IPS-18a (cell line): ENCODE measurements at regions not wholly inside any gene's neighbourhood (a gene's known extent, or its start where the extent isn't known, plus 50 kb on each side); places are given as distances from the start of the nearest gene placed in this dataset.

Source experiments
- H3K27ac ChIP-seq: one replicate; pipeline ENCODE4 v1.5.1; 2013; ENCODE audit warnings: low read length
- H3K27me3 ChIP-seq: one replicate; pipeline ENCODE4 v1.6.1; 2013; ENCODE audit warnings: mild to moderate bottlenecking, low read length; ENCODE audit not compliant: control insufficient read depth, insufficient read depth
- H3K36me3 ChIP-seq: one replicate; pipeline ENCODE4 v1.6.1; 2013; ENCODE audit warnings: low read depth, low read length; ENCODE audit not compliant: control insufficient read depth
- H3K4me1 ChIP-seq: one replicate; pipeline ENCODE4 v1.6.1; 2013; ENCODE audit warnings: low read depth, low read length; ENCODE audit not compliant: control insufficient read depth
- H3K4me3 ChIP-seq: one replicate; pipeline ENCODE4 v1.5.1; 2013; ENCODE audit warnings: low read length
- H3K9ac ChIP-seq: one replicate; pipeline ENCODE4 v1.6.1; 2013; ENCODE audit warnings: mild to moderate bottlenecking, low read length, moderate library complexity
- H3K9me3 ChIP-seq: one replicate; pipeline ENCODE4 v1.6.1; 2013; ENCODE audit warnings: low read depth, low read length; ENCODE audit not compliant: control insufficient read depth

GRCh38 chr2:209314653-209315052 lies 109.2 kb upstream of the MAP2 start:
- Histone ChIP-seq H3K27ac (no peak overlapping the region), H3K36me3 (peaks cover 15% of the 10 kb centered on the region), H3K4me3 (no peak overlapping the region), H3K9me3 (no peaks in the 10 kb centered on the region), H3K4me1 (peaks cover 3% of the 10 kb centered on the region), H3K27me3 (no peaks in the 10 kb centered on the region), H3K9ac (no peak overlapping the region)

GRCh38 chr2:209316141-209316540 lies 107.7 kb upstream of the MAP2 start:
- H3K27ac ChIP-seq: no peak overlapping the region
- H3K9ac ChIP-seq: no peak overlapping the region
- peaks cover 6% of the 10 kb centered on the region for H3K36me3 ChIP-seq
- H3K4me1 ChIP-seq: peaks cover 3% of the 10 kb centered on the region
- H3K4me3 ChIP-seq: no peak overlapping the region
- H3K9me3 ChIP-seq: no peaks in the 10 kb centered on the region
- no peaks in the 10 kb centered on the region for H3K27me3 ChIP-seq

GRCh38 chr2:209321076-209321475 lies 102.8 kb upstream of the MAP2 start:
- Histone ChIP-seq H3K36me3 (peaks cover 6% of the 10 kb centered on the region), H3K9ac (no peak overlapping the region), H3K27ac (no peak overlapping the region), H3K9me3 (no peaks in the 10 kb centered on the region), H3K4me3 (no peak overlapping the region), H3K4me1 (peaks cover 6% of the 10 kb centered on the region), H3K27me3 (no peaks in the 10 kb centered on the region)

- no peak overlapping the region for H3K27ac ChIP-seq
- peaks cover 5% of the 10 kb centered on the region for H3K36me3 ChIP-seq
- H3K9me3 ChIP-seq: no peaks in the 10 kb centered on the region
- no peaks in the 10 kb centered on the region for H3K27me3 ChIP-seq
- H3K4me1 ChIP-seq: peaks cover 6% of the 10 kb centered on the region
- H3K9ac ChIP-seq: no peak overlapping the region
- no peak overlapping the region for H3K4me3 ChIP-seq
Observed at GRCh38 chr2:209321581-209321980, 102.3 kb upstream of the MAP2 start.

GRCh38 chr2:209322041-209322440 lies 101.8 kb upstream of the MAP2 start:
- no peaks in the 10 kb centered on the region for H3K9me3 ChIP-seq
- peaks cover under 1% of the 10 kb centered on the region for H3K36me3 ChIP-seq
- H3K27me3 ChIP-seq: no peaks in the 10 kb centered on the region
- no peak overlapping the region for H3K27ac ChIP-seq
- peaks cover 6% of the 10 kb centered on the region for H3K4me1 ChIP-seq
- no peak overlapping the region for H3K9ac ChIP-seq
- no peak overlapping the region for H3K4me3 ChIP-seq

GRCh38 chr2:209322905-209323512 lies 100.8 kb upstream of the MAP2 start:
- H3K9me3 ChIP-seq: no peaks in the 10 kb centered on the region
- H3K27ac ChIP-seq: no peak overlapping the region
- H3K9ac ChIP-seq: no peak overlapping the region
- no peak overlapping the region for H3K4me3 ChIP-seq
- no peaks in the 10 kb centered on the region for H3K36me3 ChIP-seq
- H3K4me1 ChIP-seq: peaks cover 6% of the 10 kb centered on the region
- no peaks in the 10 kb centered on the region for H3K27me3 ChIP-seq

GRCh38 chr2:209323738-209324137 lies 100.1 kb upstream of the MAP2 start:
- no peak overlapping the region for H3K4me3 ChIP-seq
- H3K9me3 ChIP-seq: no peaks in the 10 kb centered on the region
- no peaks in the 10 kb centered on the region for H3K36me3 ChIP-seq
- H3K27ac ChIP-seq: no peak overlapping the region
- no peak overlapping the region for H3K9ac ChIP-seq
- H3K27me3 ChIP-seq: no peaks in the 10 kb centered on the region
- H3K4me1 ChIP-seq: peaks cover 6% of the 10 kb centered on the region

GRCh38 chr2:209324281-209324680 lies 99.6 kb upstream of the MAP2 start:
- H3K27me3 ChIP-seq: no peaks in the 10 kb centered on the region
- H3K9me3 ChIP-seq: no peaks in the 10 kb centered on the region
- H3K36me3 ChIP-seq: no peaks in the 10 kb centered on the region
- H3K9ac ChIP-seq: no peak overlapping the region
- H3K27ac ChIP-seq: no peak overlapping the region
- H3K4me3 ChIP-seq: no peak overlapping the region
- H3K4me1 ChIP-seq: peaks cover 6% of the 10 kb centered on the region

GRCh38 chr2:209331291-209331844 lies 92.5 kb upstream of the MAP2 start:
- H3K9me3 ChIP-seq: no peaks in the 10 kb centered on the region
- H3K27ac ChIP-seq: no peak overlapping the region
- no peak overlapping the region for H3K9ac ChIP-seq
- peaks cover 8% of the 10 kb centered on the region for H3K4me1 ChIP-seq
- peaks cover 5% of the 10 kb centered on the region for H3K27me3 ChIP-seq
- no peaks in the 10 kb centered on the region for H3K36me3 ChIP-seq
- H3K4me3 ChIP-seq: no peak overlapping the region

- Histone ChIP-seq H3K27ac (no peak overlapping the region), H3K4me3 (no peak overlapping the region), H3K36me3 (no peaks in the 10 kb centered on the region), H3K4me1 (peaks cover 8% of the 10 kb centered on the region), H3K27me3 (peaks cover 5% of the 10 kb centered on the region), H3K9ac (no peak overlapping the region), H3K9me3 (no peaks in the 10 kb centered on the region)
Observed at GRCh38 chr2:209334188-209335017, 89.4 kb upstream of the MAP2 start.

GRCh38 chr2:209340522-209340921 lies 83.3 kb upstream of the MAP2 start:
- no peak overlapping the region for H3K9ac ChIP-seq
- no peaks in the 10 kb centered on the region for H3K27me3 ChIP-seq
- no peaks in the 10 kb centered on the region for H3K36me3 ChIP-seq
- no peak overlapping the region for H3K4me3 ChIP-seq
- H3K9me3 ChIP-seq: no peaks in the 10 kb centered on the region
- H3K27ac ChIP-seq: no peak overlapping the region
- H3K4me1 ChIP-seq: no peaks in the 10 kb centered on the region
